WTC11 (cell line): ENCODE measurements at regions not wholly inside any gene's neighbourhood (a gene's known extent, or its start where the extent isn't known, plus 50 kb on each side); places are given as distances from the start of the nearest gene placed in this dataset.

Source experiments
- FOXJ3 ChIP-seq: sonication (generic); formaldehyde crosslinking; IDR thresholded peaks from 2 replicates; pipeline ENCODE4 v1.9.0; 2021; ENCODE audit warnings: missing genetic modification reagents, mild to moderate bottlenecking, borderline replicate concordance
- FOXP1 ChIP-seq: sonication (generic); formaldehyde crosslinking; IDR thresholded peaks from 2 replicates; pipeline ENCODE4 v1.8.0; 2022; ENCODE audit warnings: missing genetic modification reagents, mild to moderate bottlenecking, moderate library complexity, borderline replicate concordance
- PRDM15 ChIP-seq: sonication (generic); formaldehyde crosslinking; IDR thresholded peaks from 2 replicates; pipeline ENCODE4 v1.8.0; 2022; ENCODE audit warnings: missing genetic modification reagents
- TP53 ChIP-seq: sonication (generic); formaldehyde crosslinking; IDR thresholded peaks from 2 replicates; pipeline ENCODE4 v1.8.1; 2023; ENCODE audit warnings: mild to moderate bottlenecking, missing genetic modification reagents
- TF ChIP-seq, protein P1 (sequence below): fragments of 200-600 bp; IDR thresholded peaks from 2 replicates; pipeline ENCODE4 v1.8.0; 2022; ENCODE audit warnings: antibody characterized with exemption
- TF ChIP-seq, protein P2 (sequence below): sonication (generic); formaldehyde crosslinking; IDR thresholded peaks from 2 replicates; pipeline ENCODE4 v1.8.1; 2022; ENCODE audit warnings: low read depth, missing genetic modification reagents, borderline replicate concordance

GRCh38 chr16:85544016-85544415 lies 69.1 kb upstream of the GSE1 start:
- no peak for TF ChIP-seq FOXP1 (CRISPR knock-in tag)
- TF ChIP-seq, protein P1, sequence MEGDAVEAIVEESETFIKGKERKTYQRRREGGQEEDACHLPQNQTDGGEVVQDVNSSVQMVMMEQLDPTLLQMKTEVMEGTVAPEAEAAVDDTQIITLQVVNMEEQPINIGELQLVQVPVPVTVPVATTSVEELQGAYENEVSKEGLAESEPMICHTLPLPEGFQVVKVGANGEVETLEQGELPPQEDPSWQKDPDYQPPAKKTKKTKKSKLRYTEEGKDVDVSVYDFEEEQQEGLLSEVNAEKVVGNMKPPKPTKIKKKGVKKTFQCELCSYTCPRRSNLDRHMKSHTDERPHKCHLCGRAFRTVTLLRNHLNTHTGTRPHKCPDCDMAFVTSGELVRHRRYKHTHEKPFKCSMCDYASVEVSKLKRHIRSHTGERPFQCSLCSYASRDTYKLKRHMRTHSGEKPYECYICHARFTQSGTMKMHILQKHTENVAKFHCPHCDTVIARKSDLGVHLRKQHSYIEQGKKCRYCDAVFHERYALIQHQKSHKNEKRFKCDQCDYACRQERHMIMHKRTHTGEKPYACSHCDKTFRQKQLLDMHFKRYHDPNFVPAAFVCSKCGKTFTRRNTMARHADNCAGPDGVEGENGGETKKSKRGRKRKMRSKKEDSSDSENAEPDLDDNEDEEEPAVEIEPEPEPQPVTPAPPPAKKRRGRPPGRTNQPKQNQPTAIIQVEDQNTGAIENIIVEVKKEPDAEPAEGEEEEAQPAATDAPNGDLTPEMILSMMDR: no peak
- TF ChIP-seq, protein P2, sequence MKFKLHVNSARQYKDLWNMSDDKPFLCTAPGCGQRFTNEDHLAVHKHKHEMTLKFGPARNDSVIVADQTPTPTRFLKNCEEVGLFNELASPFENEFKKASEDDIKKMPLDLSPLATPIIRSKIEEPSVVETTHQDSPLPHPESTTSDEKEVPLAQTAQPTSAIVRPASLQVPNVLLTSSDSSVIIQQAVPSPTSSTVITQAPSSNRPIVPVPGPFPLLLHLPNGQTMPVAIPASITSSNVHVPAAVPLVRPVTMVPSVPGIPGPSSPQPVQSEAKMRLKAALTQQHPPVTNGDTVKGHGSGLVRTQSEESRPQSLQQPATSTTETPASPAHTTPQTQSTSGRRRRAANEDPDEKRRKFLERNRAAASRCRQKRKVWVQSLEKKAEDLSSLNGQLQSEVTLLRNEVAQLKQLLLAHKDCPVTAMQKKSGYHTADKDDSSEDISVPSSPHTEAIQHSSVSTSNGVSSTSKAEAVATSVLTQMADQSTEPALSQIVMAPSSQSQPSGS: no peak
- no peak for TF ChIP-seq TP53 (CRISPR knock-in tag)
- no peak for TF ChIP-seq PRDM15
- TF ChIP-seq FOXJ3: no peak
